ENCODE measurements at regions not wholly inside any gene's neighbourhood (a gene's known extent, or its start where the extent isn't known, plus 50 kb on each side); places are given as distances from the start of the nearest gene placed in this dataset.

GRCh38 chr1:193654951-193655735 is 468.7 kb upstream of the B3GALT2 start:
- TF ChIP-seq, protein P1, sequence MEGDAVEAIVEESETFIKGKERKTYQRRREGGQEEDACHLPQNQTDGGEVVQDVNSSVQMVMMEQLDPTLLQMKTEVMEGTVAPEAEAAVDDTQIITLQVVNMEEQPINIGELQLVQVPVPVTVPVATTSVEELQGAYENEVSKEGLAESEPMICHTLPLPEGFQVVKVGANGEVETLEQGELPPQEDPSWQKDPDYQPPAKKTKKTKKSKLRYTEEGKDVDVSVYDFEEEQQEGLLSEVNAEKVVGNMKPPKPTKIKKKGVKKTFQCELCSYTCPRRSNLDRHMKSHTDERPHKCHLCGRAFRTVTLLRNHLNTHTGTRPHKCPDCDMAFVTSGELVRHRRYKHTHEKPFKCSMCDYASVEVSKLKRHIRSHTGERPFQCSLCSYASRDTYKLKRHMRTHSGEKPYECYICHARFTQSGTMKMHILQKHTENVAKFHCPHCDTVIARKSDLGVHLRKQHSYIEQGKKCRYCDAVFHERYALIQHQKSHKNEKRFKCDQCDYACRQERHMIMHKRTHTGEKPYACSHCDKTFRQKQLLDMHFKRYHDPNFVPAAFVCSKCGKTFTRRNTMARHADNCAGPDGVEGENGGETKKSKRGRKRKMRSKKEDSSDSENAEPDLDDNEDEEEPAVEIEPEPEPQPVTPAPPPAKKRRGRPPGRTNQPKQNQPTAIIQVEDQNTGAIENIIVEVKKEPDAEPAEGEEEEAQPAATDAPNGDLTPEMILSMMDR (IDR thresholded peaks at IDR 0.05; ENCODE audit: low read depth, low read length, poor library complexity, severe bottlenecking) = no peak
- no peak for TF ChIP-seq EZH2phosphoT487 (IDR thresholded peaks at IDR 0.05; ENCODE audit: borderline replicate concordance, low read length)

GRCh38 chr1:193649587-193649986 is 463.2 kb upstream of the B3GALT2 start:
- TF ChIP-seq, protein P1 (IDR thresholded peaks at IDR 0.05; ENCODE audit: low read depth, low read length, poor library complexity, severe bottlenecking) = no peak
- no peak for TF ChIP-seq EZH2phosphoT487 (IDR thresholded peaks at IDR 0.05; ENCODE audit: borderline replicate concordance, low read length)
- H3K36me3 ChIP-seq (ENCODE audit: control insufficient read depth, low read length) = no peaks in the 10 kb centered on the region
- no peaks in the 10 kb centered on the region for H3F3A ChIP-seq (ENCODE audit: control insufficient read depth, insufficient read depth)
- H3K27ac ChIP-seq (ENCODE audit: low read depth, low read length) = no peak overlapping the region
- H3K9me3 ChIP-seq (ENCODE audit: control insufficient read depth, insufficient read depth, low read length) = peaks cover 9% of the 10 kb centered on the region; the same call in 1 of the 2 replicates
- no peaks in the 10 kb centered on the region for H3K9me2 ChIP-seq (replicated peaks; ENCODE audit: control insufficient read depth, low read length)
- no peaks in the 10 kb centered on the region for H3K27me3 ChIP-seq (ENCODE audit: control insufficient read depth, low read length)
- no peak overlapping the region for H3K4me2 ChIP-seq (ENCODE audit: low read length)
- no peaks in the 10 kb centered on the region for H3K4me1 ChIP-seq (ENCODE audit: control insufficient read depth, low read length)
- no peaks in the 10 kb centered on the region for H4K20me1 ChIP-seq (ENCODE audit: control insufficient read depth, insufficient read depth, low read depth, low read length)
- no peaks in the 10 kb centered on the region for H3K79me2 ChIP-seq (ENCODE audit: control insufficient read depth, low read length)
- H3K4me3 ChIP-seq (ENCODE audit: low read length) = no peak overlapping the region

More at GRCh38 chr1:193654951-193655735, 468.7 kb upstream of the B3GALT2 start:
- no peaks in the 10 kb centered on the region for H3K36me3 ChIP-seq (ENCODE audit: control insufficient read depth, low read length)
- no peak overlapping the region for H3K27ac ChIP-seq (ENCODE audit: low read depth, low read length)
- H4K20me1 ChIP-seq (ENCODE audit: control insufficient read depth, insufficient read depth, low read depth, low read length) = no peaks in the 10 kb centered on the region
- peaks cover 13% of the 10 kb centered on the region; the same call in 1 of the 2 replicates for H3K9me3 ChIP-seq (ENCODE audit: control insufficient read depth, insufficient read depth, low read length)
- no peaks in the 10 kb centered on the region for H3K4me1 ChIP-seq (ENCODE audit: control insufficient read depth, low read length)
- no peak overlapping the region for H3K4me3 ChIP-seq (ENCODE audit: low read length)
- H3F3A ChIP-seq (ENCODE audit: control insufficient read depth, insufficient read depth) = no peaks in the 10 kb centered on the region
- no peaks in the 10 kb centered on the region for H3K9me2 ChIP-seq (replicated peaks; ENCODE audit: control insufficient read depth, low read length)
- H3K4me2 ChIP-seq (ENCODE audit: low read length) = no peak overlapping the region
- H3K27me3 ChIP-seq (ENCODE audit: control insufficient read depth, low read length) = no peaks in the 10 kb centered on the region
- H3K79me2 ChIP-seq (ENCODE audit: control insufficient read depth, low read length) = no peaks in the 10 kb centered on the region

DNA sequence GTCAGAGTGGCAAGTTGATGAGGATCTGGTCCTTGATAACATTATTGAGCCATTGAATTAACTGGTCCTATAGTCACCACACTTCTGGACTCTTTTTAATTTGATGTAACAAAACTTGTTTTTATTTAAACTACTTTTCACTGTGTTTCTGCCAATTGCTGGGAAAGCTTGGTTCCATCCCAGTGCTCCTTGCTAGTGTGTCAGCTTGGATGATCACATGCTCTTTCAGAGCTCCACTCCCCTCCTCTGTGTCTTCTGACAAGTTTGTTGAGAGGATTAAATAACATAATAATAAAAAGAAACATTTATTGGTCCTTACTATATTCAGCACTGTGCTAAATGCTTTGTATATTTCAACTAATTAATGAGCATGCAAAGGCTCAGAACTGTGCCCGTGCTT is 448.5 kb upstream of the B3GALT2 start:
- Histone ChIP-seq H3K4me2 (ENCODE audit: low read length) (no peak overlapping the region), H3F3A (ENCODE audit: control insufficient read depth, insufficient read depth) (no peaks in the 10 kb centered on the region), H3K79me2 (ENCODE audit: control insufficient read depth, low read length) (no peaks in the 10 kb centered on the region), H3K9me2 (replicated peaks; ENCODE audit: control insufficient read depth, low read length) (no peaks in the 10 kb centered on the region), H3K27me3 (ENCODE audit: control insufficient read depth, low read length) (no peaks in the 10 kb centered on the region), H3K4me1 (ENCODE audit: control insufficient read depth, low read length) (no peaks in the 10 kb centered on the region), H3K36me3 (ENCODE audit: control insufficient read depth, low read length) (no peaks in the 10 kb centered on the region), H3K9me3 (ENCODE audit: control insufficient read depth, insufficient read depth, low read length) (no peaks in the 10 kb centered on the region), H4K20me1 (ENCODE audit: control insufficient read depth, insufficient read depth, low read depth, low read length) (no peaks in the 10 kb centered on the region), H3K4me3 (ENCODE audit: low read length) (no peak overlapping the region), H3K27ac (ENCODE audit: low read depth, low read length) (no peak overlapping the region)
- TF ChIP-seq, protein P1 (IDR thresholded peaks at IDR 0.05; ENCODE audit: low read depth, low read length, poor library complexity, severe bottlenecking) = no peak
- no peak for TF ChIP-seq EZH2phosphoT487 (IDR thresholded peaks at IDR 0.05; ENCODE audit: borderline replicate concordance, low read length)
